Mesenteric fat pad (tissue), 1 donor: ENCODE measurements at regions not wholly inside any gene's neighbourhood (a gene's known extent, or its start where the extent isn't known, plus 50 kb on each side); places are given as distances from the start of the nearest gene placed in this dataset.
"Not testable (repeated sequence)": the region's sequence is repeated elsewhere in the genome, so short reads cannot be mapped to it uniquely, and the experiment has no call there.

Experiments used
- DNase-seq: peaks from one replicate; pipeline ENCODE4 v3.0.0-alpha.2; 2020; ENCODE audit warnings: low spot score
- donor health status: DM: yes; HTN: yes; CAD: no.

DNA sequence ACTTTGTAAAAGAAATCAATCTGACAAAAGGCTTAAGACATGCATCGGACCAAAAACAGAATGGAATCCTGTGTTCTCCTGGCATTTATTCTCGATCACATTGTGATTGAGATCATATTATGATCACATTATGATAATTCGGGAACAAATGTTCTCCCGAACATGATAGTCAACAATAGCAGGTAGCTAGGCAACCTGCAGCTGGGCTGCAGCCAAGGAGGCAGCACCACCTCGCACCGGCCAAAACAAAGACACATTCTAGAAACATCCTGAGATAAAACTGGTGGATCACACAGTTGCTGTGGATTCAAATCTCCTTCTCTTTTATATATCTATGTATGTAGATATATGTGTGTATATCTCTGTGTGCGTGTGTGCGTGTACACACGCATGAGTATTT, 480.6 kb upstream of the CYLC2 start:
- no peak for DNase-seq

- no peak for DNase-seq
These were observed 488.0 kb upstream of the CYLC2 start for GRCh38 chr9:102507044-102507687.

GRCh38 chr9:102506406-102506805, 488.7 kb upstream of the CYLC2 start:
- no peak for DNase-seq

GRCh38 chr9:102499468-102499867, 495.7 kb upstream of the CYLC2 start:
- DNase-seq: no peak

- DNase-seq: no peak
These were observed 497.4 kb upstream of the CYLC2 start for GRCh38 chr9:102497709-102498108.

- not testable (repeated sequence) for DNase-seq
These were observed 508.2 kb upstream of the CYLC2 start for GRCh38 chr9:102486976-102487375.

- DNase-seq: no peak
These were observed 511.5 kb upstream of the CYLC2 start for GRCh38 chr9:102483651-102484050.

- no peak for DNase-seq
These were observed 512.4 kb upstream of the CYLC2 start for GRCh38 chr9:102482776-102483175.

- no peak for DNase-seq
These were observed 515.9 kb upstream of the CYLC2 start for GRCh38 chr9:102479191-102479590.

DNA sequence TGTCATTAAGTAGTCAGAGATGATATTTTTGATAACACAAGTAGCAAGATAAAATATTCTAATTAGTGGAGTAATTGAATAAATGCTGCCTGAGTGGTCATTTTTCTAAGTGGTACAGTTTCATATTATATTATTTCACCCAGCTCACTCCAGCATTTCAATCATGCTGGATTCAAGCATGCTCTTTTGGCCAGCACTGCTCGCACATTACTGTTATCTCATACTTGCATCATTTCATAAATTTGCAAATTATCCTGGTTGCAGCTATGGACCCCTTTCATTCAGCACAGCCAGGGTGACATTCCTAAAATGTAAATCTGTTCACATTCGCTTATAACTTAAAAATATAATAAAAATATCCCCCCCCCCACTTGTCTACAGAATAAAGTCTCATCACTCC, 520.8 kb upstream of the CYLC2 start:
- DNase-seq: no peak

DNA sequence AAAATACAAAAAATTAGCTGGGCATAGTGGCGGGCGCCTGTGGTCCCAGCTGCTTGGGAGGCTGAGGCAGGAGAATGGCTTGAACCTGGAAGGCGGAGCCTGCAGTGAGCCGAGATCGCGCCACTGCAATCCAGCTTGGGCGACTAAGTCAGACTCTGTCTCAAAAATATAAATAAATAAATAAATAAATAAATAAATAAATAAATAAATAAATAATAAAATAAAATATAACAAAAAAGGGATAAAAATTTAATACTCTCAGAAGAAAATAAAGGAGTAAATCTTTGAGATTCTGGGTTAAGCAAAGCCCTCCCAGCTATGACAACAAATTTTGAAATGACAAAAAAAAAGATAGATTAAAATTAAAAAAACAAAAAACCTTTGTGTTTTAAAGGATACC, 525.7 kb upstream of the CYLC2 start:
- not testable (repeated sequence) for DNase-seq

DNA sequence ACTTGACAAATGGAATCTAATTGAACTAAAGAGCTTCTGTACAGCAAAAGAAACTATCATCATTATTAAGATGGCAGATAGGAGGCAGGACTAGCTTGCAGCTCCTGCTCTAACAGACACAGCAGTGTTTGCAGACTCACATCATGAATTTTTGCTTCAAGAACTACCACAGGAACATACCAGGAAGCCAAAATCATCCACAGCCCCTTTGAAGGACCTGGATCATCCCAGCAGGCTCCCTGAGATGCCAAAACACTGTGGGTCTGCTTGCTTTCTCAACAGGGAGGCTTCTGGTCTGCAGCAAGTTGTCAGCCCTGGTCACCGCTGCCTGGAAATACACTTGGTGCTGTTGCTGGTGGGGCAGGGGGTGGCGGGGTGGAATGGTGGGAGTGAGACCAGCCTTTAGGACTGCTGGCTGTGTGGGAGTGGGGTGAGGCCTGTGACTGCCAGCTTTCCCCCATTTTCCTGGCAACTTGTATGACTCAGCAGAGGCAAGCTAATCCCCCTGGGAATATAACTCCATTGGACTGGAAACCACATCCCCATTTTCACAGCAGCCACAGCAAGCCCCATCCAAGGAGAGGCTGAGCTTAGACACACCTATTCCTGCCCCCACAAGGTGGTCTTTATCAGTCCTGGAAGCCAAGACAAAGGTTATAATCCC, 533.8 kb upstream of the CYLC2 start:
- DNase-seq: no peak

GRCh38 chr9:102459828-102460227, 535.3 kb upstream of the CYLC2 start:
- no peak for DNase-seq

GRCh38 chr9:102456562-102456961, 538.6 kb upstream of the CYLC2 start:
- no peak for DNase-seq

GRCh38 chr9:102445906-102446305, 549.2 kb upstream of the CYLC2 start:
- DNase-seq: no peak

DNA sequence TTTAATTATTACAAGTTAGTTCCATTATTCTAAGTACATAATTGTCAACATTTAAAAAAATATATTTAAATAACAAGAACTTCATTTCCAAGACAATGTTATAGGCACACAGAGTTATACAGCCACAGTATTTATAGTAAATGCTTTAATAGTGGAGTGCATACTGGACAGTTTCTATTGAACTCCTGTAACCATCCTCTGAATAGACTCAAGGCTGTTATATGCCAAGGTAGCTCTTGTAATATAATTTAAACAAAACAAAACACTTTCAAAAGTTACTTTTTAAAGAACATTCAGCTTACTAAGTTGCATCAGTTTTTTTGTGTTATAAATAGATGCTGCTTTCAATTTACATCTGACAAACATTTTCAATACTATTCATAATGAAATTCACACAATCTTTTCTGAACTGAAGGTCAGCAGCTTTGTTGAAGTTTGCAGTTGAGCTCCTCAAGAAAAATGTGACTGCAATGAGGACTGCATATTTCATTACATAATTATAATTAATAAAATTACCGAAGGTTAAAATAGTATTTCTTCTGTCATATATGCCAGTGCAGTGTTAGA, 549.9 kb upstream of the CYLC2 start:
- no peak for DNase-seq

DNA sequence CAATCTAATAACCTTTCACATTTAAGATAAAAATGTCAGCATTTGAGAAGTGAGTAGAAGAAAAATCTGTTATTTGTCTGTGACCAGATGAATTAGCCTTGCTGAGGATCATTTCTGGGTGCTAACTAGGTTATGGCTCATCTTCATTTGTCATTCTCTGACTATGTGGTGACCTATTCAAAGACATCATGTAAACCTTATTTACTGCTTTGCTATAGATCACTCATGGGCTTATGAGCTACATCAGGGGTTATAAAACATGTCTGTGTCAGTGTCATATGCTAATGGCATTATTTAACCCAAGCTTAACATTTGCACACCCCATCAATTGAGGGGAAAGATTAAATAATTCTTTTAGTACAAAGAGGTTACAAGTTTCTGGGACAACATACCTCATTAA, 555.5 kb upstream of the CYLC2 start:
- DNase-seq: no peak

GRCh38 chr9:102436599-102436998, 558.5 kb upstream of the CYLC2 start:
- DNase-seq: not testable (repeated sequence)

GRCh38 chr9:102435427-102435826, 559.7 kb upstream of the CYLC2 start:
- no peak for DNase-seq

DNA sequence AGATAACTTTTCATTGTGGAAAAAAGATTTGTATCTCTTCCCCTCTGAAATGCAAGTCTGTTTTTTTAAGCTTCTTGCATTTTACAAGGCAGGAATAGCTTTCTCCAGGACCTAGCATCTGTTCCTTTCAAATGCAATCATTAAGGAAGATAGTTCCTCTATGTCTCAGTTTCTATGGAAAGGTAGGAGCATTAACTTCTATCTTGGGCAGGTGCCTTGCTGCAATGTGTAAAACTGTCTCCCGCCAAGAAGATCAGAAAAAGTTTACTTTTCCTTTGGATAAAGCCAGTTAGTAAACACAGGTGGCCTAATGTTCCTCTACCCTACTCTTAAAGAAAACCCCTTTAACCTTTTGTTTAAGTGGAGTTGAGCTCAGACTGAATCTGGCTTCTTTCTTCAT, 560.6 kb upstream of the CYLC2 start:
- no peak for DNase-seq

DNA sequence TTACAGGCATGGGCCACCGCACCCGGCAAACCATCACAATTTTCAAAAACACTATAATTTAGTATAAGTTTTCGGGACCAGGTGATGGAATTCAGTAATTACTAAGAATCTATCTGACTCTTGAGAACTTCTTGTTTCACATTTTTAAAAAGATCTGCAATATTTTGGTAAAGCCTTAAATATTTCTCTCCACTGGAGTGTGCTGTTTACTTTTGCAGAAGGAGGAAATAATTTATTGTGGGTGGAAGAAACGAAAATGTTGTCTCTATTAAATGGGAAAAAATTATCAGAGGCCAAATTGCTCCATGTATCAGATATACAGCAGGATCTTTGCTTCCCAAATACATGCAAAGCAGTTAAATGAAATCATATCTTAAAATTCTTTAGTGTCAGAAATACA, 566.8 kb upstream of the CYLC2 start:
- no peak for DNase-seq

- DNase-seq: not testable (repeated sequence)
These were observed 578.9 kb upstream of the CYLC2 start for GRCh38 chr9:102416251-102416650.
